ENCODE measurements at regions not wholly inside any gene's neighbourhood (a gene's known extent, or its start where the extent isn't known, plus 50 kb on each side); places are given as distances from the start of the nearest gene placed in this dataset.

DNA sequence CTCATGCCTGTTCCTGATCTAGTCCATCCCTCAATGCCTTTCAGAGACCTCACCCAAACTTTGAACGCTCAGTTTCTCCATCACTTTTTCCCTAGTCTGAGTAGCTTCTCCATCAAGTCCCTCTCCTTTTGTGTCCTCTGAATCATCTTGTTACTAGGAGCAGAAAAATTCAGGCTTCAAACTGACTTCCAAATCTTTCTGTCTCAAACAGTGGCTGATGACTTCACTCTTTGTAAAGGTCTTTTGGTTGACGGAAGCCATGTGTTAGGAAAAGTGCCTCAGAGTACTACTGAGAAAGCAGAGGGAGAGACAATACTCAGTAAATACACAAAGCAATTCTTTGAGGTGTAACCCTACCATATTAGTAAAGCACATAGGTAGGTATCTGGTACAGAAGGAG, 65.7 kb upstream of the CAMK2D start:
- WGBS, 2 donors, result 77 to 84% methylated on average over 2 of the region's 2 CpGs
- Histone ChIP-seq H3K4me3 (no peak overlapping the region), H3K27ac (no peak overlapping the region), H3K4me1 (peaks cover 0 to 40% (median 16%) of the 10 kb centered on the region in 9 donors), H3K9me3 (no peaks in the 10 kb centered on the region), H3K27me3 (no peaks in the 10 kb centered on the region), H3K36me3 (no peaks in the 10 kb centered on the region)
- DNase-seq, result no peak
- TF ChIP-seq, protein P1, sequence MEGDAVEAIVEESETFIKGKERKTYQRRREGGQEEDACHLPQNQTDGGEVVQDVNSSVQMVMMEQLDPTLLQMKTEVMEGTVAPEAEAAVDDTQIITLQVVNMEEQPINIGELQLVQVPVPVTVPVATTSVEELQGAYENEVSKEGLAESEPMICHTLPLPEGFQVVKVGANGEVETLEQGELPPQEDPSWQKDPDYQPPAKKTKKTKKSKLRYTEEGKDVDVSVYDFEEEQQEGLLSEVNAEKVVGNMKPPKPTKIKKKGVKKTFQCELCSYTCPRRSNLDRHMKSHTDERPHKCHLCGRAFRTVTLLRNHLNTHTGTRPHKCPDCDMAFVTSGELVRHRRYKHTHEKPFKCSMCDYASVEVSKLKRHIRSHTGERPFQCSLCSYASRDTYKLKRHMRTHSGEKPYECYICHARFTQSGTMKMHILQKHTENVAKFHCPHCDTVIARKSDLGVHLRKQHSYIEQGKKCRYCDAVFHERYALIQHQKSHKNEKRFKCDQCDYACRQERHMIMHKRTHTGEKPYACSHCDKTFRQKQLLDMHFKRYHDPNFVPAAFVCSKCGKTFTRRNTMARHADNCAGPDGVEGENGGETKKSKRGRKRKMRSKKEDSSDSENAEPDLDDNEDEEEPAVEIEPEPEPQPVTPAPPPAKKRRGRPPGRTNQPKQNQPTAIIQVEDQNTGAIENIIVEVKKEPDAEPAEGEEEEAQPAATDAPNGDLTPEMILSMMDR (IDR thresholded peaks at IDR 0.05), result no peak
- intact Hi-C loops (cut with DNase I), result no loop called here
- ATAC-seq, result peak in 5 of 8 donors; percentile 21 to 62 (median 36)

DNA sequence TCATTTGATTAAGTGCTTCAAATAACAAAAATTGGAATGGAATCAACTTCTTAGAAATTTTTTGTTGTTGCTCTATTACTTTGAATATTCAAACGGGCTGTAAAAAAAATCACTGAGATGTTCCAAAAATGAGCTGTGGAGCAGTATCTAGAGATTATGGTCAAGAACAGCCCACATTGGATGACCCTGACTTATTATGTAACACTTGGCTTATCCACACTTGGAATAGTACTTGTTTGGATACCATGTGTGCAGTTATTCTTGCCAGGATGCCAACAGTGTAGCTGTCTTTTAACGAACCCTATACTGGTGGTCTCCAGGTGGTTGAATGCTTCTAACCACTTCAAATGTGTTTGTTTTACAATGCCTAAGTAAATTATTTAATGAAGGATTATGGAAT, 64.9 kb upstream of the CAMK2D start:
- ATAC-seq, result peak in 6 of 8 donors; percentile 45 to 86 (median 78)
- no peaks in the 10 kb centered on the region for H3K27me3 ChIP-seq
- peaks cover 0 to 41% (median 16%) of the 10 kb centered on the region in 9 donors for H3K4me1 ChIP-seq
- H3K36me3 ChIP-seq, result no peaks in the 10 kb centered on the region
- no peaks in the 10 kb centered on the region for H3K9me3 ChIP-seq
- intact Hi-C loops (cut with DNase I), result no loop called here
- DNase-seq, result no peak
- 21 to 24% methylated on average over 2 of the region's 2 CpGs for WGBS, 2 donors
- H3K27ac ChIP-seq, result no peak overlapping the region
- H3K4me3 ChIP-seq, result no peak overlapping the region
- TF ChIP-seq, protein P1 (IDR thresholded peaks at IDR 0.05), result no peak

DNA sequence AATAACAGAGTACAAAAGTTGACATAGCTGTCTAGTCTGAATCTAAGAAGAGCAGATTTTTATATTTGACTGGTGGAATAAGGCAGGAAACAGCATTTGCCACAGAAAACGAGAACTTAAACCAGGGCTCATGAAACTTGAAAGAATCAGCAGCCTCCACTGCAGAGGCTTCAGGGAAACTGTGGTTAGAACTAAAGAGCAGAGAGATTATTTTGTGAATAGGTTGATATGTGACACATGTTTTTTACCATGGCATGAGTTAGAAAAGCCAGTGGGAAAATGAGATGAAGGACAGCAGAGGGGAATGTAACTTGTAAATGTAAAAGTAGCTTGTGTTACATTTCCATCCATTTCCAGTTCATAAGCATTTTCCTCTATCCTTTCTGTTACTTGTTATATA, 63.7 kb upstream of the CAMK2D start:
- WGBS, 2 donors, result 70 to 74% methylated on average over 1 of the region's 1 CpG
- ATAC-seq (peak in 1 of 8 donors; percentile 31), DNase-seq (no peak)
- H3K4me3 ChIP-seq, result no peak overlapping the region
- H3K9me3 ChIP-seq, result no peaks in the 10 kb centered on the region
- H3K27me3 ChIP-seq, result no peaks in the 10 kb centered on the region
- H3K27ac ChIP-seq, result peak overlapping the region in 1 of 10 donors; percentile 63
- H3K4me1 ChIP-seq, result peaks cover 0 to 44% (median 16%) of the 10 kb centered on the region in 9 donors
- H3K36me3 ChIP-seq, result no peaks in the 10 kb centered on the region
- TF ChIP-seq, protein P1 (IDR thresholded peaks at IDR 0.05), result no peak
- intact Hi-C loops (cut with DNase I), result no loop called here

DNA sequence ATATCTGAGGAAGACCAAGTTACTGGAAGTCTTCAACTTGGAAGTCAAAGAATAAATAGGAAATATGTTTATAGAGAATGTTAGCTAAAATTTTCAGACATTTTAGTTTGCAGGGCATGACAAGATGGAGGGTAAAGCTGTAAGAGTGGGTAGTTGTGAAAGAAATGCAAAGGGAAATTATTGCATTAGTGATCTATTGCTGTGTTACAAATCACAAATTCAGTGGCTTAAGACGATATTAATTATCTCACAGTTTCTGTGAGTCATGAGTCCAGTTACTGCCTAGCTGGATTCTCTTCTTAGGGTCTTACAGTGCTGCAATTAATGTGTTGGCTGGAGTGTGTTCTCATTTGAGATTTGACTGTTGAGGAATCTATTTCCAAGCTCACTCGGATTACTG, 62.9 kb upstream of the CAMK2D start:
- Histone ChIP-seq H3K27me3 (no peaks in the 10 kb centered on the region), H3K4me3 (no peak overlapping the region), H3K9me3 (no peaks in the 10 kb centered on the region), H3K36me3 (no peaks in the 10 kb centered on the region), H3K4me1 (peaks cover 0 to 47% (median 16%) of the 10 kb centered on the region in 9 donors), H3K27ac (peak overlapping the region in 1 of 10 donors; percentile 63)
- intact Hi-C loops (cut with DNase I), result no loop called here
- 67 to 82% methylated on average over 2 of the region's 2 CpGs for WGBS, 2 donors
- ATAC-seq (no peak), DNase-seq (no peak)
- TF ChIP-seq, protein P1 (IDR thresholded peaks at IDR 0.05), result no peak
